NCI-H2171 treated with DMSO at 0.1 percent for 48 hours (cell line): ENCODE measurements at regions not wholly inside any gene's neighbourhood (a gene's known extent, or its start where the extent isn't known, plus 50 kb on each side); places are given as distances from the start of the nearest gene placed in this dataset.
"Not testable (repeated sequence)": the region's sequence is repeated elsewhere in the genome, so short reads cannot be mapped to it uniquely, and the experiment has no call there.

ENCODE experiments used
- DNase-seq: peaks from one replicate; lab custom pipeline; 2025; lab: John Stamatoyannopoulos, UW

DNA sequence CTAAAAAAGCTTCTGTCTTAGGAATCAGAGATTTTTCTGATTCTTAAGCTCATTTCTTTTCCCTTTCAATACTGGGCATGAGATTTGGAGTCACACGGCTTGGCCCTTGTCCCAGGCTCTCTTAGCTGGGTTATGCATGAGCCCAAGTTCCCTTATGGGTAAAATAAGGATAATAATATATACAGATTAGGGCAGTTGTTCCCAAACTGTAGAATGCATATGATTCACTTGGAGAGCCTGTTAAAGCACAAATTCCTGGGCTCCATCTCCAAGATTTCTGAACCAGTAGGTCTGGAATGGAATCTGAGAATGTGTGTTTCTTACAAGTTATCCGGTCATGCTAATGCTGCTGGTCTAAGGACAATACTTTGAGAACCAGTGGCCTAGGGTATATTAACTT is 154.0 kb downstream of the REEP3 start:
- DNase-seq = no peak

- DNase-seq = no peak
These were observed 155.8 kb downstream of the REEP3 start for GRCh38 chr10:63677001-63677400.

DNA sequence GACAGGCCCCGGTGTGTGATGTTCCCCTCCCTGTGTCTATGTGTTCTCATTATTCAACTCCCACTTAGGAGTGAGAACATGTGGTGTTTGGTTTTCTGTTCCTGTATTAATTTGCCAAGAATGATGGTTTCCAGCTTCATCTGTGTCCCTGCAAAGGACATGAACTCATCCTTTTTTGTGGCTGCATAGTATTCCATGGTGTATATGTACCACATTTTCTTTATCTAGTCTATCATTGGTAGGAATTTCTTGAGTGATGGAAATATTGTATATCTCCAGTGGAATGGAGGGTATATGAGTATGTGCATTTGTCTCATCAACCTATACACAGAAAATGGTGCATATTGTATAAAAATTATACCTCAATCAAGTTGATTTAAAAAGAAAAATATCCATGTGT is 159.3 kb downstream of the REEP3 start:
- DNase-seq = not testable (repeated sequence)

DNA sequence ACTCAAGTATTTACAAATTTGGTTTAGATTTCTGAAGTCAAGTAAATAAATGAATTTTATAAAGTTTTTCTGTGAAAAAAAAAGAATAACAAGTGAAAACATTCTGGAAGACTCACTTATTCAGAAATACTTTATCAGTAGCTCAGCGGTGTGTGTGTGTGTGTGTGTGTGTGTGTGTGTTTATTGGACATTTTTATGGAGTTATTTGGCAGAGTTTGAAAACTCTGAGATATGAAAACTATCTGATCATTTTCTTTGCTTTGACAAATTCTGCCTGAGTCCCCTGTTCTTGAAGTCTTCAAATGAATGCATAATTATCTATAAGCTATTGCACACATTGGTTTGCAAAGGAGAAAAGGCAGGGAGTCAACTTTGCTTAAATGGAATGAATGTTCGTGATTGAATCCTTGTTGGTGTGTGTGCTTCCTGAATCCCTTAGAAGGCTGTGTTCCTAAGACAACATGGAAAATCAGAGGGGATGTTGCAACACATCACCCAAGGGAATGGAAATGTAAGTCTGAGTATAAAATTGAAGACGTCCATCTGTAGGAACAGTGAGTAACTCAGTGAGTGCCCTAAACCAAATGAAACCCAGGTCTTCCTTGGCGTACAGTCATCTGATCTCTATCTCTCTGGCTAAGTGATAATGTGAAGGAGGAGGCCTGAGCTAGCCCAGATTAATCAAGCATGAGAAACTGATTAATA is 160.9 kb downstream of the REEP3 start:
- DNase-seq = no peak

- DNase-seq = not testable (repeated sequence)
These were observed 161.5 kb downstream of the REEP3 start for GRCh38 chr10:63682698-63683052.

DNA sequence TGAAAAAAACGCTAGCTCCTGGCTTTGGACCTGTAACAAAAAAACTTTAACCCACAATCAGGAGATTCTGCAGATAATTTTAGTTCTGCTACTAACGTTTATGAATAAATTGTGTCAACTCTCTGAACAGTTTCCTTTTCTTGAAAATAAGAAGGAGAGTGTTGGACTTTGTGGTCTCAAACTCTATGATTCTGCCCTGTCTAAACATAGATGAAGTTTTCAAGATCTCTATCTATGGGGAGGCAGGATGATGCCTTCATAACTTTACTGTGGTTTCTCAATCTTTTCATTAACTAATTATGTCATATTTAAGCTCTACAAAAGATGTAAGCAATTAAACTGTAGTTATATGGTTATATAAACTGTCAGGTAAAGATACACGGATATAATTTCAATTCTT is 162.0 kb downstream of the REEP3 start:
- no peak for DNase-seq

GRCh38 chr10:63683686-63684085 is 162.5 kb downstream of the REEP3 start:
- no peak for DNase-seq

DNA sequence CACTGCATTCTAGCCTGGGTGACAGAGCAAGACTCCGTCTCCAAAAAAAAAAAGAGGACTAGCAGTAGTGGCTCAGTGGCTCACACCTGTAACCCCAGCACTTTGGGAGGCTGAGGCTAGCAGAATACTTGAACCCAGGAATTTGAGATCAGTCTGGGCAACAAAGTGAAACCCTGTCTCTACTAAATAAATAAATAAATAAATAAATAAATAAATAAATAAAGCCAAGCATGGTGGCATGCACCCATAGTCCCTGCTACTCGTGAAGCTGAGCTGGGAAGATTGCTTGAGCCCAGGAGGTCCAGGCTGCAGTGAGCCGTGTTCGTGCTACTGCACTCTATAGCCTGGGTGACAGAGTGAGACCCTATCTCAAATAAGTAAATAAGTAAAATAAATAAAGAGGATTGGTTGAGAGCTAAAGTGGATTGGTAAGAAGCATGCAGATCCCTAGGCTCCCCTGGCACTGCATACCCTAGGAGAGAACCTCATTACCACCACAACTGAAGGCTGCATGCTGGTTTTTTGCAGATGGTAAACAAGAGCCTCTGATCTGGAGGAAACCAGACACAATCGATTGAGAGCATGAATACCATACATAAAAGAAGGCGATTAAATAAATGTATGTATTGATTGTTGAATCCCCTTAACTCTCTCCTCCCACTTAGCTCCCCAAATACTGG is 163.2 kb downstream of the REEP3 start:
- DNase-seq = no peak

- no peak for DNase-seq
These were observed 168.6 kb downstream of the REEP3 start for GRCh38 chr10:63689768-63690167.

- no peak for DNase-seq
These were observed 171.2 kb downstream of the REEP3 start for GRCh38 chr10:63692220-63692896.

DNA sequence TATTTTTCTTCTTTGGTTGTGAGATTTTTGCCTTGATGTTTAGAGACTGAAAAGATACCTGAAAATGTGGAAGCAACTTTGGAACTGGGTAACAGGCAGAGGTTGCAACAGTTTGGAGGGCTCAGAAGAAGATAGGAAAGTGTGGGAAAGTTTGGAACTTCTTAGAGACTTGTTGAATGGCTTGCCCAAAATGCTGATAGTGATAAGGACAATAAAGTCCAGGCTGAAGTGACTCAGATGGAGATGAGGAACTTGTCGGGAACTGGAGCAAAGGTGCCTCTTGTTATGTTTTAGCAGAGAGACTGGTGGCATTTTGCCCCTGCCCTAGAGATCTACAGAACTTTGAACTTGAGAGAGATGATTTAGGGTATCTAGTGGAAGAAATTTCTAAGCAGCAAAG is 171.8 kb downstream of the REEP3 start:
- not testable (repeated sequence) for DNase-seq

DNA sequence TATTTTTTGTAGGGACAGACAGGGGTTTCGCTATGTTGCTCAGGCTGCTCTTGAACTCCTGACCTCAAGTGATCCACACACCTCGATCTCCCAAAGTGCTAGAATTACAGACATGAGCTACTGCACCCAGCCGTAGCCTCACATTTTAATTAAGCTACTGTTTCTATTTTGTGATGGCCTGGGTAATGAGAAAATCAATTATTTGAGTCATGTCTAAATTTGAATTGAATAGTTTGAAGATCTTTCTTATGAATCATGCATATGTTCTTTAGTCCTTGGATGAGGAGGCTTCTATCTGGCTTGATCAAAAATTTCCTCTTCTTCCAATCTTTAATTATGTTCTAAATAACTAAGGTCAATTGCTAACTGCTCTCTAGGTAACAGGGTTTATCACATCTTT is 175.0 kb downstream of the REEP3 start:
- DNase-seq = no peak

DNA sequence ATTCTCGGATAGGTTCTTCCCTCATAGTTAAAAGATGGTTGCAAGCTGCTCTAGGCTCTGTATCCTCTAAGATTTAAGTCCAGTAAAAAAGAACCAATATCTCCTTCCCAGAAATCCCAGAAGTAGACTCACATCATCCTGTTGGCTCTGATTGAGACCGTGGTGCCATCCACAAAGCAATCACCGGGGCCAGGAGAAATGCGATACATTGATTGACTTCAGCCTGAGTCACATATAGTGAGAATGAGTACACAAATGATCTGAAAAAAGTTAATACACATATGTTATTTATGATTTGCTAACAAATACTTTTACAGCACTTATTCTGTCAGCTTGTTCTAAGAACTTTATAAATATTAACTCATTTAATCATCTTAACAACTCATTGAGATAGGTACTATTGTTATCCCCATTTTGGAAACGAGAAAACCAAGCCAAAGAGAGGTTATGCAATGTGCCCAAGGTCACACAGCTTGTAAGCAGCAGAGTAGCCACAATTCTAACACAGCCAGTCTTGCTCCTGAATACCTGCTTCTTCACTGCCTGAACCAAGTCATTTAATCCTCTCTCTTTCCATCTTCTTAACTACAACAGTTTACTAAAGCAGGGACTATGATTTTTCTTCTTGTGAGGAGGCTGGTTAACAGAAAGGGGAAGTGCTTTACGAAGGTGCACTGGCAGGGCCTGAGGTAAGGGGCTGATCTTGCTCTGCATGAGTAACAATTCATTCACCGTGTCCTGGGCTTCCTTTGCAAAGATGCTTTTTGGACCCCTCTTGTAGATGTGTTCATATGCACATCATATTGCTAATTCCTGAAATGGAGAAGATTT is 177.0 kb downstream of the REEP3 start:
- DNase-seq = no peak

GRCh38 chr10:63698787-63699150 is 177.6 kb downstream of the REEP3 start:
- DNase-seq = no peak

- no peak for DNase-seq
These were observed 178.8 kb downstream of the REEP3 start for GRCh38 chr10:63699785-63700613.

- DNase-seq = no peak
These were observed 179.5 kb downstream of the REEP3 start for GRCh38 chr10:63700631-63701156.

DNA sequence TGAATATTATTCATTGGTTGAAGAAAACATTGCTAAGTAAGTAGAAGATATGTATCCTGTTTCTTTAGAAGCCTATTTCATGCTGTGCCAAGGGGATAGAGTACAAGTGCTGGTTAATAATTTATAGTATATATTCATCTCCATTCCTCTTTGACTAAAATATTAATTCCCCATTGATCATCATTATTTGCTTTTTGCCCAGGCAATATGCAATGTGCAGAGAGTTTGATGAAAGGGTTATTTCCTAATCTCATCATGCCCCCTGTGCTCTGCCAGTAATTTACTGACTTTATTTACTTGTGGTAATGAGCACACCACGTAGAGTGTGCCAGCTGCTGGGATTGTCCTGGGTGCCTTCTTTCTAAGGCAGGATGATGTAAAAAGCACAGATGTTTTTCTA is 180.9 kb downstream of the REEP3 start:
- DNase-seq = peak; percentile 54

- peak; percentile 25 for DNase-seq
These were observed 182.0 kb downstream of the REEP3 start for GRCh38 chr10:63703113-63703670.

- DNase-seq = no peak
These were observed 182.6 kb downstream of the REEP3 start for GRCh38 chr10:63703740-63704345.

GRCh38 chr10:63707254-63707910 is 186.2 kb downstream of the REEP3 start:
- no peak for DNase-seq
